Kidney epithelial cell (primary cell): ENCODE measurements at regions not wholly inside any gene's neighbourhood (a gene's known extent, or its start where the extent isn't known, plus 50 kb on each side); places are given as distances from the start of the nearest gene placed in this dataset.

Experiments used
- DNase-seq: peaks from one replicate; pipeline ENCODE4 v3.0.0-alpha.2; 2010; ENCODE audit warnings: low read depth
- H3K27me3 ChIP-seq: 2 replicates; pipeline ENCODE4 v1.6.0; 2011; ENCODE audit warnings: low read length; ENCODE audit not compliant: control insufficient read depth, insufficient read depth
- H3K36me3 ChIP-seq: 2 replicates; pipeline ENCODE4 v1.5.1; 2011; ENCODE audit warnings: low read length; ENCODE audit not compliant: control insufficient read depth, insufficient read depth
- H3K4me3 ChIP-seq: 2 replicates; pipeline ENCODE4 v1.5.1; 2011; ENCODE audit warnings: low read depth, mild to moderate bottlenecking, control low read depth, low read length
- CTCF ChIP-seq: IDR thresholded peaks from 2 replicates; pipeline ENCODE4 v1.5.1; 2011; ENCODE audit warnings: mild to moderate bottlenecking, moderate library complexity, low read length, control low read depth, inconsistent platforms; ENCODE audit not compliant: insufficient read depth, poor library complexity, severe bottlenecking

GRCh38 chr12:28948685-28949084 is 200.4 kb upstream of the FAR2 start:
- Histone ChIP-seq H3K4me3 (no peak overlapping the region), H3K36me3 (no peaks in the 10 kb centered on the region), H3K27me3 (no peaks in the 10 kb centered on the region)
- no peak for TF ChIP-seq CTCF
- DNase-seq: no peak

- Histone ChIP-seq H3K4me3 (no peak overlapping the region), H3K27me3 (no peaks in the 10 kb centered on the region), H3K36me3 (no peaks in the 10 kb centered on the region)
- TF ChIP-seq CTCF: no peak
- no peak for DNase-seq
Observed at GRCh38 chr12:28949184-28949583, 199.9 kb upstream of the FAR2 start.

GRCh38 chr12:28950049-28950448 is 199.0 kb upstream of the FAR2 start:
- DNase-seq: no peak
- Histone ChIP-seq H3K27me3 (no peaks in the 10 kb centered on the region), H3K36me3 (no peaks in the 10 kb centered on the region), H3K4me3 (no peak overlapping the region)
- no peak for TF ChIP-seq CTCF

- DNase-seq: no peak
- H3K27me3 ChIP-seq: no peaks in the 10 kb centered on the region
- H3K36me3 ChIP-seq: no peaks in the 10 kb centered on the region
- no peak overlapping the region for H3K4me3 ChIP-seq
- TF ChIP-seq CTCF: no peak
Observed at GRCh38 chr12:28951935-28952334, 197.1 kb upstream of the FAR2 start.

GRCh38 chr12:28954333-28954732 is 194.7 kb upstream of the FAR2 start:
- no peaks in the 10 kb centered on the region for H3K36me3 ChIP-seq
- no peaks in the 10 kb centered on the region for H3K27me3 ChIP-seq
- no peak for TF ChIP-seq CTCF
- DNase-seq: no peak
- no peak overlapping the region for H3K4me3 ChIP-seq

GRCh38 chr12:28955491-28955890 is 193.6 kb upstream of the FAR2 start:
- H3K27me3 ChIP-seq: no peaks in the 10 kb centered on the region
- TF ChIP-seq CTCF: no peak
- DNase-seq: no peak
- H3K4me3 ChIP-seq: no peak overlapping the region
- H3K36me3 ChIP-seq: no peaks in the 10 kb centered on the region
